Ovary (tissue), 3 donors: ENCODE measurements at regions not wholly inside any gene's neighbourhood (a gene's known extent, or its start where the extent isn't known, plus 50 kb on each side); places are given as distances from the start of the nearest gene placed in this dataset.

ENCODE experiments used
- POLR2A ChIP-seq: fragments of 450-650 bp; IDR thresholded peaks from one replicate; pipeline ENCODE4 v1.6.1; 2017; ENCODE audit warnings: antibody characterized with exemption, mild to moderate bottlenecking, moderate library complexity
- TF ChIP-seq, protein P1 (sequence below), 3 donors: fragments of 450-650 bp in 2 of 3; fragments of 200-600 bp in 1 of 3; IDR thresholded peaks; one replicate each; pipeline versions ENCODE4 v1.5.1 to v1.8.0; 2016 to 2022; ENCODE audit warnings: antibody characterized with exemption in 3 of 3, mild to moderate bottlenecking in 1 of 3
- donor health status: DM: no; HTN: no; CAD: no.

- TF ChIP-seq, protein P1, sequence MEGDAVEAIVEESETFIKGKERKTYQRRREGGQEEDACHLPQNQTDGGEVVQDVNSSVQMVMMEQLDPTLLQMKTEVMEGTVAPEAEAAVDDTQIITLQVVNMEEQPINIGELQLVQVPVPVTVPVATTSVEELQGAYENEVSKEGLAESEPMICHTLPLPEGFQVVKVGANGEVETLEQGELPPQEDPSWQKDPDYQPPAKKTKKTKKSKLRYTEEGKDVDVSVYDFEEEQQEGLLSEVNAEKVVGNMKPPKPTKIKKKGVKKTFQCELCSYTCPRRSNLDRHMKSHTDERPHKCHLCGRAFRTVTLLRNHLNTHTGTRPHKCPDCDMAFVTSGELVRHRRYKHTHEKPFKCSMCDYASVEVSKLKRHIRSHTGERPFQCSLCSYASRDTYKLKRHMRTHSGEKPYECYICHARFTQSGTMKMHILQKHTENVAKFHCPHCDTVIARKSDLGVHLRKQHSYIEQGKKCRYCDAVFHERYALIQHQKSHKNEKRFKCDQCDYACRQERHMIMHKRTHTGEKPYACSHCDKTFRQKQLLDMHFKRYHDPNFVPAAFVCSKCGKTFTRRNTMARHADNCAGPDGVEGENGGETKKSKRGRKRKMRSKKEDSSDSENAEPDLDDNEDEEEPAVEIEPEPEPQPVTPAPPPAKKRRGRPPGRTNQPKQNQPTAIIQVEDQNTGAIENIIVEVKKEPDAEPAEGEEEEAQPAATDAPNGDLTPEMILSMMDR (IDR thresholded peaks at IDR 0.05): no peak
- TF ChIP-seq POLR2A: no peak
These were observed 144.5 kb downstream of the VEGFA start for GRCh38 chr6:43914272-43915147.
